Fibroblast of skin of back (primary cell): ENCODE measurements at regions not wholly inside any gene's neighbourhood (a gene's known extent, or its start where the extent isn't known, plus 50 kb on each side); places are given as distances from the start of the nearest gene placed in this dataset.
A peak's percentile ranks its signal among the peaks of the same experiment; 100 is the strongest.

Experiments
- DNase-seq: peaks from one replicate; pipeline ENCODE4 v3.0.0-alpha.2; 2013

DNA sequence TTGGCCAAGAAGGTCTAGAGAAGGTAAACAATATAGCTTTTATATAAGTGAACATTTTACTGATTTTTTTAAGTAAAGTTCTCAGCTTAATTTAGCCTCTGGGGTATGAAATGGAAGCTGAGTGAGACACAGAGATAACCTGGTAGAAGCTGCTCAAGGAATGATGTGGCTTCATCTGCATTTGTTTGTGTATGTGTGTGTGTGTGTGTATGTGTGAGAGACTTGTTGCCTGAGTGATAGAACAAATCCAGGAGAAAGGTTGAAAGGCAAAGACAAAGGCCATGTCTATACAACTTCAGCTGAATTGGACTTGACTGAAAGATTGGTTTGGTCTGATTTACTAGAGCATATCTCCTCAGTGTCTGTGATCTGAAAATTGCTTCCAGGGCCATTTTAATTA is 63.6 kb downstream of the PCDH7 start:
- no peak for DNase-seq

DNA sequence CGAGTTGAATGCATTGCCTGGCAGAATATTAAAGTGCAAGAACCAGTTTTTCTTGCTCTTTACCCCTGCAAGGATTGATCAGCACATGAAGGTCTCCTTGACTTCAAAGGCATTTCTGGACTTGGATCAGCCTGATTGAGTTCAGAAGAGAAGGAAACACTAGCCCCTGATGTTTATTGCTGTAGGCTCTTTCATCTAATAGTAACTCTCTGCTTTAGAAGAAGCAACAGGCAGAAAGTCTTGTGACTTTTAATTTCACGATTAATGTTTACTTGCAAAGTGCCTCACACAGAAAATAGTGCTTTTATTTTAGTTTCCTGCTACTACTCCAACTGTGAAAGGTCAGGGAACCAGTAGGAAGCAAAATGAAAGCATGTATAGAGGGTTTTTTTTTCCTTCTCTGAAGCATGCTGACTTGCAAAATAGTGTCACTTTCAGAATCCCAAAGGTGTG is 69.1 kb downstream of the PCDH7 start:
- DNase-seq = no peak

DNA sequence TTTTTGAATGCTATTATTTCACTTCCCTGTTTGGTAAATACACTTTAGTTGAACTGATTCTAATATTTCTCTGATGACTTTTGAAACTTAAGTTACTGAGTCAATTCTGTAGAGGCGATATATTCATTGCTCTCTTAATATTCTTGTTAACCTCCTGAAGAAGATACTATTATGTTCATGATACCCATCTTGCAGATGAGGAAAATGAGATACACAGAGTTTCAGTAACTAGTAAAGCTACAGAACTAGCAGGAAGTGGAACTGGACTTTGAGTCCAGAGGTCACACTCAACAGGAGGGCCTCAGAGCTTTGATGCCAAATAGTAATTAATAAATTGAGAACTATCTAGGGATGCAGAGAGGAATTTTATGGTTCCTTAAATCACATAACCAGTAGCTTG is 70.0 kb downstream of the PCDH7 start:
- no peak for DNase-seq

DNA sequence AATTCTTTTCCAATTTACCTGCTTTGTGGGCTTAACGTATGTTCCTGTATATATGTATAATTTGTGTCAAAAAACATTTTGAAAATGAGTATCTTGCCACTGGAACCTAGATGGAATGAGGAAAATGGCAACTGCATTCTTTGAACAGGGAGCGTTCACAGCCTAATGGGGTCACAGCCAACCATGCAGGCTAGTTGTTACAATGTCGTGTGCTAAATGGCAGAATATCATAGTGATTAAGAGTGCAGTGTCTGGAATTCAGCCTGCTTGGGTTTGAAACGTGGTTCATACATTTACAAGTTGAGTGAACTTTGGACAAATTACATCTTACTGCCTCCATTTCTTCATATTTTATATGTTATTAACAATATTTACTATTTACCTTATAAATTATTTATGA is 70.8 kb downstream of the PCDH7 start:
- no peak for DNase-seq

DNA sequence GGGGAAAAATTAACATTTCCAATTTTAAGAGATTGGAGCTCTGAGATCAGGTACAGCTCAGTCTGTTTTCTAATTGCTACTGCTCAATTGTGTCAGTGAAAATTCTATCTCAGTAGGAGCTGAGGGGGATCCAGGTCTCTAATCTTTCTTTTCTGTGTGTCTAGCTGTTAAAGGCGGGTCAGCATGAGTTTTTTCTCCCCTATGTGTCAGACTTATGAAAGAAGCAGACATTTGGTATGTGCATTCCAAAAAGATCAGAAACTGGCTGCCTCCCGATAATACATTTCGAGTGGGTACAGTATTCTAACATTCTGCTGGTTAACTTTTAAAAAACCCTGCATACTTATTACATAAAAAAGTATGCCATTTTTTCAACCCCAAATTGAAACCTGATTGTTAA is 72.4 kb downstream of the PCDH7 start:
- peak; percentile 10 for DNase-seq

DNA sequence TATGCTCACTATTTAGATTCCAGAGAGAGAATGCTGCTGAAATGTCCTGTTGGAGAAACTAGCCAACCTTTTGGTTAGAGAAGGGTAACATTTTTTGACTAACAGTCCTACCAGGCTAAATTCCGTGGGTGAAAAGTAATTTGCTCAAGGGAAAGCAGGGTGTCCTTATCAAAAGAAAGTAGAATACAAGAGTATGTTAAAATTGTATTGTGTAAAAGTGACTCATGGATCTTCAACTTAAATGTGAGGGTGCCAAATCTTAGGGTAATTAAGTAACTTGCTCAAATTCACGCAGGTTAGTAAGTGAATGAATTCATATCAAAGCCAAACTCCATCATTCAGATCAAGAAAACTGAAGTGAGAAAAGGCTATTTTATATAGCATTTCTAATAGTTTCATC is 81.7 kb downstream of the PCDH7 start:
- DNase-seq = no peak

DNA sequence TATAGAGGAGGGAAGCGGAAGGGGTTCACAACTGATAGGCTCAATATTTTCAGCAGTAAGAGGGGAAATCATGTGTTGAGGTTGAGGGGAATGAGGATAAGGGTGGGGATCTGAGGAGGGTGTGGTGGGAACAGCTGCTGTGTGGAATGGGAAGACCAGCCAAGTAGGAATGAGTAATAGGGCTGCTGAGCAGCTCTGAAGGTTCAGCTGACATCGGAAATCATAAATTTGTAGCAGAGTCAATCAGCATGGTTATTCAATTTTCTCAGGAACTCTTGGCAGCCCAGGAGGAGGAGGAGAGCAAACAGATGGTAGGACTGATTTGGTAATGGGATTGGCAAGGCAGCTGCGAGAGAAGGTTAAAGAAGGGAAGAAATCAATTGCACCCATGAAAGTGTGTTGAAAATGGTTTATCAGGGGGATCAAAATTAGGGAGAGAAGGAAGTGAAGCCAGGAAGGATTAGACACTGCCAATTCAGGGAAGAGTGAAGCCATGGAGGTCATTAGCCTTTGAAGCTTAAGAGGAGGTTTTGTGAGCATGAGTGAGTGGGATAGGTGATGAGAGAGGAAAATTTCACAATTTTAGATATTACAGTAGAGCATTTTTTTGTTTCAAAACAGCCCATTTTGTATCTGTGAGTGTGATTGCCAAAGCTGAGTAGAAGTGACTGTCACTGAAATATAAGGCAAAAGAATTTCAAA is 82.6 kb downstream of the PCDH7 start:
- DNase-seq = peak; percentile 35

DNA sequence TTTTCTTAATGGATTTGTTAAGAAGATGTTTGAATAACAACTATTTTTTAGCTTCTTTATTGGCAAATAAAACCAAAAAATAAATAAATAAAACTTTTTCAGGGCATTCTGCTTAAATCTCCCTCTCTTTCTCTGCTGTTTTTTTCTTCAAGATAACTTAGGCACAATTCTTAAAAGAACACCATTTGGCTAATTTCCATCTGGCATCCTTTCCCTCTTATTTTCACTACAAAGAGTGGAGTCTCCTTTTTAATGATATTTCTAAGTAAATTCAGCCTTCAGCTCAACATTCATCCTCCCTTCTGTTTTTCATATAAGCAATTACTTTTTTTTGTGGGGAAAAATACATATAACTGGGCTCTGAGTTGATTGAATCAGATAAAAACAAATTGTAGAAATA is 88.1 kb downstream of the PCDH7 start:
- no peak for DNase-seq

DNA sequence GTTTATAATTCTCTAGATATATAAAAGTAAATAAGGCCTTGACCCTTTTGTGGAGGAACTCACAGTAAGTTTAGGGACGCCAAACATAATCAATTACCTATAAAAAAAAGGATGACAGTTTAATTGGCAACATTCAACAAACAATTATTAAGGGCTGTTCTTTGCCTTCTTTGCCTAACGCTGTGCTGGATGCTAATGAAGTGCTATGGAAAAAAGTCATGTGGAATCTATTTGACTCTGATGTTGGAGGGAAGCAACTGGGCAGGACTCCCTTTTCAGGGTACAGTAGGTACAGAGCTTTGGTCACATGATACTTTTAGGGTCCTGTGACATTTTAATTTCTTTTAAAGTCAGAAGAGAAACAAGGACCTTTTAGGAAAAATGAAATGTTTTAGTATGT is 91.1 kb downstream of the PCDH7 start:
- DNase-seq = no peak

DNA sequence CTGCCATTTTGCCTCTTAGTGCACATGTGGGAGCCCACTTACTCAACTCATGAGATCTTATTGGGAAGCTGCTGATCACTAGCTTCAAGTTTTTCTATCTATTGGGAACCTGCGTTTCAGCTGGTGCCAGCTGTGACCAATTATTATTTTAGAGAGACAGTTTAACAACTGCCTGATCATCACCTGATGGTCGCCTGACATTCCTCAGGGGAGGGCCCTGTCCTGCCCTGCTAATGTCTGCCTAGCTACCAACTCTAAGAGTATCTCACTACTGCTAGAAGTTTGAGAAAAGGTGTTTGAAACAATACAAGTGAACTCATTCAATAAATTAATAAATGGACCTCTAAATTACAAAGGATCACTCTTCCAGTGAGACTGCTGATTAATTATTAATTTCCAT is 95.5 kb downstream of the PCDH7 start:
- no peak for DNase-seq

DNA sequence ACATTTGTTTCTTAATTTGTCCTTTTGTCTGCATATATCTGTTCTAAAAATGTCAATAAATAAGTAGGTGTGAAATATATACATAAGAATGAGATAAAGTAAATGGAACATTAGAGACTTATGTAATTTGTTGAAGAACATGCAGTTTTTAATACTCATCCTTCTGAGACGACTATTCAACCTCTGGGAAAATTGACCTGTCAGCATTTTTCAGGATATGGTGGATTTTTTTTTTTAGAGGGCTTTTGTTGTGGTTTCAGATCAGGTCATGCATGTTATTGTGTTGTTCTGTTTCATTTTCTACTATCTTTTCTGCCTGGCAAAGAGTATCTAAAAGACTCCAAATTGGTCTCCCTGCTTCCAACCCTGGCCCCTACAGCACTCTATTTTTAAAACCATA is 97.3 kb downstream of the PCDH7 start:
- no peak for DNase-seq

DNA sequence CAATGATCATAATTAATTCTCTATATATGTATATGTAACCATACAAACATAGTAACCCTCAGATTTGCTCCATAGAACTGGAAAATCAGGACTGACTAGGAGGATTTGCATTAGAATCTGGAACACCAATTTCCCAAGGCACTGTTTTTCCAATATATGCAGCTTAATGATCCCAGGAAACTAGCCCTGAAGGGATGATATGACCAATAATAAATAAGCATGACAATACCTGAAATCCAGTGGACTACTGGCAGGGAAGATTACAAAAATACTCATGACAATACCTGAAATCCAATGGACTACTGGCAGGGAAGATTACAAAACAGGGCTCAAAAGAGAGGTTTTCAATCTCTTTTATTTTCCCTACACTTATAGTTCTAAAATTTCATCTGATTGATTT is 98.4 kb downstream of the PCDH7 start:
- no peak for DNase-seq

DNA sequence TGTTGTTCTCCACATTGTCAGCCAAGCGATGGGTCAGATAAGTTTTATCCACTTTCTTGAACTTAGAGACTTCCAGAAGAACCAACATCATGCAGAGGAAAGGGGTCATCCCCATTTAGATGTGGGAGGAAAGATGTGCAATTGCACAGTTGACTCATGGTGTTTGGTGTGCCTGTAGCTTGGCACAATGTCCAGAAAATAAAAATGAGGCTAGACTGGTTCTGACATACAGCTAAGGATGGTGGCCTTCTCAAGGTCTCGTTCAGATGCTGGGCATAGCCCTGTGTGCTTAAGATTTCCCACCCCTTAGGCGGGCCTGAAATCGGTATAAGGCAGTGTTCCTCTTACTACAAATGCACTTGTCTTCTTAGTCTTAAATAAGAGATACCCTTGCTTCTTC is 101.1 kb downstream of the PCDH7 start:
- no peak for DNase-seq

DNA sequence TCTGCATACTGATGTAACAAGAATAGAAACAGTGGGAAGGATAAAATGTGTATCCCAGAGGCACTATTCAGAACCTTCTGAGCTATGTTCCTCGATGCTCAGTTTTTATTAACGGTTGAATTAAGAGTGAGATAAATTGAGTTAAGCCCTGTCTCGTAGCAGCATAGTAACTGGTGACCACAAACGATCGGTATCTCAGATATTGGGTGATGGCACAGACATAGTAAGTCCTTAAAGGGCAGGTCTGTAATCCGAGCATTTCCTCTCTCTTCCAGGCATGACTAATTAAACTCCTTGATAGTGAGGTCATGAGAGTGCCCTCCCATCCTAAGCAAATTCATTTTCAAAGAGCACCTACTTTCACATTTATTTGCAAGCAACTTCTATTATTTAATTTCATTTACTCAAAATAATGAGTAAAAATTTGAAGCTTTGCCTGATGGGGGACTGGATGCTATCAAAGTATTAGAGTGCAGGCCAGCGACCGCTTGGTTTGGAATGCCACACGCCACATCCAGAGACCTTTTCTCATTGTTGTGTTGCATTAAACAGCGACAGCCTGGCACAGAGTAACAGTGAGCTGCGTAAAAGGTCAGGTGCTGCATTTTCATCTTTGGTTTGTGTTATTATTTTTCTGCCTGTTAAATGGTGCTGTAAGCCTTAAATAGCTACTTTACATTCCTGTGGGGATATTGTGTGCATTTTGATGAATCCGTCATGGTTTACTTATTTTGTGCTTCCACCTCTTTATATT is 101.9 kb downstream of the PCDH7 start:
- peak; percentile 20 for DNase-seq

DNA sequence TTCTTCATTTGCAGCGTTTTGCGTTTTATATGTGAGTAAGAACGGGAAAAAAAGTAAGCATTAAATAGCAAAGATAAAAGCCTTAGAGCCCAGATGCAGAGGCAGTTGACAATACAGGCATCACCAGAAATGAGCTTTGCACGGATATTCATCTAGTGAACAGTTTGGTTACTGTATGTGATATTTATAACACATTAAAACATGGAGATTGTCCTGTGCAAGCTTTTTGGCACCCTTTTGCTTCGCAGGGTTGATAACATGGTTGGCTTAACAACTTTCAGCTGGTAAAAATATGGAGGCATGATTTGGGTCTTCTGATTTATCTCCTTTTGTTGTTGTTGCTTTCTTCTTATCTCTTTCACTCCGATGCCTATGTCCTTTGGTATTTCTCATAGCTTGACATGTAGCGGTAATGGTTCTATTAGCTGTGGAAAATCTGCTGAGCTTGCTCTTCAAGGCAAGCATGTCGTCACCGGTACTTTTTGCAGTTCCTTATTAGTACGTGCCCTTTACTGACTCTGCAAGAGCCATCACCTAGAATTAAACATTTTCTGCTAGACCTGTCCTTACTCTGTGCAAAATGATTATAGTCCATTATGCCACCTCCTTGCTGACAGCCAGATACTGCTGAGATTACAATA is 102.9 kb downstream of the PCDH7 start:
- DNase-seq = no peak

DNA sequence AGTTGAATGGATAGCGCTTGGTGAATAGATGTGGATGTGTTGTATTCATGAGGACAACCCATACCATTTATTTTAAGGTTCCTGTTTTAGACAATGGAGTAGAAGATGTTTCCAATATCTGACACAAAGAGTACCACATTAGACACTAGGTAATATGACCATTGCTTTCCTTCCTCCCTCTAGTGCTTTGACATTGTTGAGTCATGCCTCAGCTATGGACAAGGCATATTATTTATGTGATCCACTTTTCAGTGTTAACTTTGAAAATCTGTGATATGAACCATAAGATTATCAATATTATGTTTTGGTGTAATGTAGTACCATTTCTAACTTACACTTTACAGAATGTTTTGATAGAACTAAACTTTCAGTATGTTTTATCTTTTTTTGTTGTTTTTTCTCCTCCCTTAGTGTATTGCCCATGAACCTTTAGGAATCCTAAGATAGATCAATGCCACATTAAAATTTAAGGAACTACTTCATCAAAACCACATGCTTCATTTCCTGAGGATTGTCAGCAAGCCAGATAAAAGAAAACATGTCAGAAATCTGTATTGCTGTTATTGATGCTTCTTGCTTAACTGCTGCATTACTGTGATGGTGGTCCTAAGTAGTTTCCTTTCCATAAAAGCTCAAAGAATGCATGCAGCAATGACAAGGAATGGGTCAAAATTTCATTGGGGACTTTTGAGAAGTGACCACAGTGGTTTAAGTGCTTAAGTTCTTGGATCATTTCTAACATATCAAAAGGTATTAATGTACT is 105.0 kb downstream of the PCDH7 start:
- DNase-seq = peak; percentile 50

DNA sequence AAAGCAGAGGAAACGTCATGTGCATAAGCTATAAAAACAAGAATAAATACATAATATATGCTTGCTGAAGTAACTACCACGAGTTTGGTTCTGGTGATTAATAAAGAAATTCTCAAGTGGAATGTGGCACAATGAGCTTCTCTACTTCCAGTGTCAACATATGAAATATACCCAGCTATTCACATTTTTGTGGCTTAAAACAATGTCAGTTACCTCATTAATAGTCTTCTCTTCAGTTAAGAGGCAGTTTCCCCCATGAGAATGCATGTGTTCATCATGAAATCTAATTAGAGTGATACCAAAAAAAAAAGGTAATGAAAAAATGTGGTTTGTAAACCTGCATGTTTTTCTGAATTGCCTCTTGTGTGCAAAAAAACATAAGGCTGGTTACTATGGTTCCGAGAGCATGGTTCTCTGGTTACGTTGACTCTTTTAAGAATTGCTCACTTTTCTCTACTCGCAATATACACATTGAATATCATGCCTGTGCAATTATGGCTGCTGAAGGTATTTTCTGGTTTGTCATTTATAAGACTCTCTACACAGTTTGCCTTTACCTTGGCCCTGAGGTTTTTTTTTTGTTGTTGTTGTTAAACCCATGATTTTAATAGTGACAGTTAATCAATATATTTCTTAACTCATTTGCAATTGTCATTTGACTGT is 108.2 kb downstream of the PCDH7 start:
- peak; percentile 70 for DNase-seq

DNA sequence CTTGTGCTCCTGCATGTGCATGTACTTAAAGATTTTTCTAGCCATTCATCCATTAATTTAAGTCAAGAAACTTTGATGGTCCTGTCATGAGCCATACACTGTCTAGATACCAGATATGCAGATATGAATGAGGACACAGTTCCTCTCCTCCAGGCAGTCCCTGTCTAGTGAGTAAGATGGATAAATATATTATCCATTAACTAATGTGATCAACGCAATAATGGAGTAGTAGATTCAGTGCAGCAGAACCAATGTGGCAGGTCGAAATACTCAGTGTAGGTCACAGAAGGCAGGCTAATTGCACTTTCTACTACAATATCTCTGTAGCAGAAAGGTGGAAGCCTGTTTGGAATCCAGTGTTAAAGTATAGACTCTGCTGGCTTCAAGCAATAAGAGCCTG is 112.5 kb downstream of the PCDH7 start:
- no peak for DNase-seq

DNA sequence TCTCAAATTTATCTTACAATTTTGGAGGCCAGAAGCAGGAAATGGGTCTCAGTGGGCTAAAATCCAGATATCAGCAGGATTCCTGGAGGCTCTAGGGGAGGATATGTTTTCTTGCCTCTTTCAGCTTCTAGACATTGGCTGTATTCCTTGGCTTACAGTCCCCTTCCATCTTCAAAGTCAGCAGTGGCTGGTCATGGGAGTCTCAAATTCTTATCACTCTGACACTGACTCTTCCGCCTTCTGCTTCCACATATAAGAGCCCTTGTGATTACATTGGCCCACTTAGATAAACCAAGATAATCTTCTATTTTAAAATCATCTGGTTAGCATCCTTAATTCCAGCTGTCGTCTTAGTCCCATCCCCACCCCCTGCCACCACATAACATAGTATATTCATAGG is 113.0 kb downstream of the PCDH7 start:
- DNase-seq = no peak

DNA sequence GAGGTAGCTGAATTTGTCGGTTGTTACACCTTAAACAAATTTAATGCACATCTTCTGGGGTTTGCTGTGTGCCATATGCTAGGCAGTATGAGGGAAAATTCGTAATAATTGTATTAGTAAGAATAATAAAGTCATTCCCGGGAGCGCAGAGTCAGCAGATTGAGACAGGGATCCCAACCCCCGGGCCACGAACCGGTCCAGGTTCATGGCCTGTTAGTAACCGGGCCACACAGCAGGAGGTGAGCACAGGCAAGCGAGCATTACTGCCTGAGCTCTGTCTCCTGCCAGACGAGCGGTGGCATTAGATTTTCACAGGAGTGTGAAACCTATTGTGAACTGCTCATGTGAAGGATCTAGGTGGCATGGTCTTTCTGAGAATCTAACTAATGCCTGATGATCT is 114.9 kb downstream of the PCDH7 start:
- DNase-seq = no peak

DNA sequence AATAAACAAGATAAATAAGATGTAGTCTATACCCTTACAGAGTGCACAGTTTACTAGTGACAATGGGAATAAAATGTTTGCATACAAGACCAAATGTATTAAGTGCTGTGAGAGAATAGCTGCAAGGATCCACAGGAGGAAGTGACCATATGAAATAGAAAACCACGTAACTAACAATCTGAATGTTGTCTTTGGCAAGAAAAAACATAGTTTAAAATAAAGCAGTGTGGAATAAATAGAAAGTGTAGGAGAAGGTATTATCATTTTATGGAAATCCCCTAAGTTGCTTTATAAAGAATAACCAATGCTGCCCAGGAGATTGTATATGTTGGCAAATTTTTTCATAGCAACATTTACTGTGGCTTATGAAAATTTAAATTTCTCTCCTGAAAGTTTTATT is 116.1 kb downstream of the PCDH7 start:
- DNase-seq = peak; percentile 28

DNA sequence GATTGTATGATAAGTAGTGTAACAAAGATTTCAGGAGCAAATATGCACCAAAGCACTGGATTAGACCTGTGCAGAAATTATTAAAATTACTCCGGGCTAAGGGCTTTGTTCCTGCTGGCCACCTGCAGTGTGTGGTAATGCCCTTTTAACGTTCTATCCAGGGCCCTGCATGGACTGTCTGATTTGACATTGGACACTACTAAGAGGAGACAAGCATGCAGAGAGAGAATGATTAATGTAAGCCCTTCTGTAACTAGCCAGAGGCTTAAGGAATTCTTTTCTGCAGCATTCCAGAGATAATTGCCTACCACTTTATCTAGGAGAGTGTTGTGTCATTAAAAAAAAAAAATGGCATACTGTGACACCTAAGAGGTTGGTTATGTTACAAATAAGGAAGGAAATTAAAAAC is 117.0 kb downstream of the PCDH7 start:
- DNase-seq = peak; percentile 51

DNA sequence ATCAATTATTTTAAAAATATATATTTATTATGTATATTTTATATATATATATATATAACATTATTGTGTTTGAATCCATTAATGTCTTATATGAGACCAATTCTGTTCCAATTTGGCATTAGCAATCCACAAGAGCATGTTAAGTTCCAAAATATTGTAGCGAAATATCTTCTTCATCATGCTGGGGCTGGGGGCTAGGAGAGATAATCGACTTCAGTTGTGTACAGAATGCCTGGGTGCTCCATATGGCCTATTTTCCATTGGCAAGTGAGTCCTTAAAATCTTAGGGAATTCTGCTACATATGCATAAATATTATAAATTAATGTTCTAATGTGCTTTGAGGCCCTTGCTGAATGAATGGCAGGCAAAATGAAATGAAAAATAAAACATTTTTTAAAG is 117.7 kb downstream of the PCDH7 start:
- DNase-seq = no peak
